ENCODE measurements at regions not wholly inside any gene's neighbourhood (a gene's known extent, or its start where the extent isn't known, plus 50 kb on each side); places are given as distances from the start of the nearest gene placed in this dataset.

- no peak for TF ChIP-seq CTCF (conservative IDR thresholded peaks at IDR 0.05; ENCODE audit: low read length)
- no peak overlapping the region for H3K4me3 ChIP-seq (ENCODE audit: low read length)
- no peak for DNase-seq (ENCODE audit: low read depth)
Measured at GRCh38 chr10:57420881-57421280, 846.8 kb downstream of the IPMK start.

- H3K4me3 ChIP-seq (ENCODE audit: low read length), result no peak overlapping the region
- TF ChIP-seq CTCF (conservative IDR thresholded peaks at IDR 0.05; ENCODE audit: low read length), result no peak
- DNase-seq (ENCODE audit: low read depth), result no peak
Measured at GRCh38 chr10:57418476-57418875, 849.2 kb downstream of the IPMK start.

- no peak overlapping the region for H3K4me3 ChIP-seq (ENCODE audit: low read length)
- TF ChIP-seq CTCF (conservative IDR thresholded peaks at IDR 0.05; ENCODE audit: low read length), result no peak
- DNase-seq (ENCODE audit: low read depth), result no peak
Measured at GRCh38 chr10:57395923-57396322, 871.8 kb downstream of the IPMK start.

- DNase-seq (ENCODE audit: low read depth), result no peak
- no peak for TF ChIP-seq CTCF (conservative IDR thresholded peaks at IDR 0.05; ENCODE audit: low read length)
- no peak overlapping the region for H3K4me3 ChIP-seq (ENCODE audit: low read length)
Measured at GRCh38 chr10:57367412-57367811, 900.3 kb downstream of the IPMK start.

GRCh38 chr10:57362811-57363210 lies 904.9 kb downstream of the IPMK start:
- no peak for DNase-seq (ENCODE audit: low read depth)
- no peak for TF ChIP-seq CTCF (conservative IDR thresholded peaks at IDR 0.05; ENCODE audit: low read length)
- H3K4me3 ChIP-seq (ENCODE audit: low read length), result no peak overlapping the region

- TF ChIP-seq CTCF (conservative IDR thresholded peaks at IDR 0.05; ENCODE audit: low read length), result no peak
- no peak for DNase-seq (ENCODE audit: low read depth)
- H3K4me3 ChIP-seq (ENCODE audit: low read length), result no peak overlapping the region
Measured at GRCh38 chr10:57353403-57354003, 914.2 kb downstream of the IPMK start.

- DNase-seq (ENCODE audit: low read depth), result no peak
- TF ChIP-seq CTCF (conservative IDR thresholded peaks at IDR 0.05; ENCODE audit: low read length), result no peak
- no peak overlapping the region for H3K4me3 ChIP-seq (ENCODE audit: low read length)
Measured at GRCh38 chr10:57351076-57351475, 916.6 kb downstream of the IPMK start.

All from AG10803 (cell line).